ENCODE measurements at regions not wholly inside any gene's neighbourhood (a gene's known extent, or its start where the extent isn't known, plus 50 kb on each side); places are given as distances from the start of the nearest gene placed in this dataset.

DNA sequence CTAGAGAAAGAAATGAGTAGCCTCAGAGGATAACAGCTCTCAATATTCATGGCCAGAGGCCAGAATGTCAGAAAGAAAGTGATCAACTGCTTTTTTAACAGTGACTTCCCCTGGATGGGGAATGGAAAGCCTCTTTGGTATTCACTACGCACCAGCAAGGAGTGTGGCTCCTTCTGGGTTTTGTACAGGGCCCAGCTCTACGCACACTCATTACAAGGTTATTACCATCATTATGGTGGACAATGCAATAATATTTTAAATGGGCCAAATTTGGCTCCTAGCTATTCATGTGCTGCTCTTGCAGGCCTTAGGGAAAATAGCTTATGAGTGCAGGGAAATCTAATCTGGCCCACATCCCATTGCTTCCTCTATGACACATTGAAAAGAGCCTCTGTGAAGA is 1149.5 kb upstream of the FANCL start:
- no peak for TF ChIP-seq GATA2 (IDR thresholded peaks at IDR 0.05; ENCODE audit: low read depth, low read length)
- no peak for TF ChIP-seq GATA3 (IDR thresholded peaks at IDR 0.05; ENCODE audit: low read depth, low read length)
